GM12872 (cell line): ENCODE measurements at regions not wholly inside any gene's neighbourhood (a gene's known extent, or its start where the extent isn't known, plus 50 kb on each side); places are given as distances from the start of the nearest gene placed in this dataset.

ENCODE experiments used
- CTCF ChIP-seq: IDR thresholded peaks from 3 replicates; pipeline ENCODE4 v1.5.1; 2011; ENCODE audit warnings: low read depth, mild to moderate bottlenecking, low read length, moderate library complexity; ENCODE audit not compliant: insufficient read depth

- TF ChIP-seq CTCF, result no peak
These were observed 156.8 kb upstream of the GORAB start for GRCh38 chr1:170375082-170375723.

DNA sequence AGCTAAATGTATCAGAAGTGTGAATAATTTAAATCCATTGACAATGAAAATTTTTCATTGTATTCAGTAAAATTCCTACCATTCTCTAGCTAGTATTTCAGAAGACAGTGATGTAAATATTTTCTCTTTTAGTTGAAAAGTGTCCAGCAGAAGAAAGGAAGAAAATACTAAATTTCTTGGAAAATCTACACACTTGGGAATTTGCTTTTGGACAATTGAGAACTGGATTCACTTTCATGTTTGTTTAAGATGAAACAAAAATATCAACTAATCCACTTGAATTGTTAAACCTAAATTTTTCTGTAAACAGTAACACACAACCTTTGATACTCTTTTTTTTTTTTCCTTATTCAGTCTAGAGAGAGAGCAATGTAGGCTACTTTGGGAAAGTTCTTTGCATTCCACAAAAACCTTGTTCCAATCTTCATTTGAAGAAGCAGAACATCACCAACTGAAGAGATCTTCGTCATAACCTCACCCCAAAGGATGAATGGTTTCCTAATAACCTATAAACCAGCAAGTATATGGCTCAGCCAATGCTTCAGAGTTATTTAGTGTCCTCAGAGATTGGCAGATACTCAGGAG is 155.1 kb upstream of the GORAB start:
- no peak for TF ChIP-seq CTCF

DNA sequence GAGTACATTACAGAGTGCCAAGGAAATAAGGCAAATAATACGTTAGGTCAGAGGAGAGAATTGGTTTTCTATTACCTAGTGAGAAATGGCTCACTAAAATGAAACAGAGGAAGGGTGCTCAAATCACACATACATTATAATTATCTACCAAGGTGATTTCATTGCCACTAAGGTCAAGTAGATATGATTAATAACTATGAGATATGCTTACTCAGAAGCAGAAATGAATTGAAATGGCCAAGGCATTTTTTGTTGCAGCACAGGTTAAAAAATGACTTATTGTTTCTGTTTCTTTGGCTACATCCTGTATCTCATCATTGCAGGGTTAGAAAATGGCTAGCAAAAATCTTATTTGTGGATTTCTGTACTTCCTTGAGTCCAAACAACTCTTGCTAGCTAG is 154.5 kb upstream of the GORAB start:
- no peak for TF ChIP-seq CTCF

- no peak for TF ChIP-seq CTCF
These were observed 153.9 kb upstream of the GORAB start for GRCh38 chr1:170377896-170378634.

DNA sequence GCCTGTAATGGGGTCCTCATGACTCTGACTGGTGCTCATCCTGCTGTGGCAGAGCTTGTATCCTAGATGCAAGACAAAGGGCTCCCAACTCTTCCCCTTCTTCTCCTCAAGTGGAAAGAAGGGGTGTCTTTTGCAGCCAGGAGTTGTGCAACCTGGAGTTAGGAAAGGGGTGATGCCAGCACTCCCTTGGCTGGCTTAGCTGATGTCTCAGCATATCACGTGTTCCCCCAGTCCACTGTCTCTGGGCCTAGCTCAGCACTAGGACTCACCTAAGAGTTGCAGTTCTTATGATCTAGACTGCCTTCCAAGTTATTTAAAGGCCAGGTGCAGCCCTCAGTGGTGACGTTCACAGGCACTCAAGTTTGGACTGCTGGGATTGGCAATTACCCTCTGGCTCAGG is 146.2 kb upstream of the GORAB start:
- no peak for TF ChIP-seq CTCF

DNA sequence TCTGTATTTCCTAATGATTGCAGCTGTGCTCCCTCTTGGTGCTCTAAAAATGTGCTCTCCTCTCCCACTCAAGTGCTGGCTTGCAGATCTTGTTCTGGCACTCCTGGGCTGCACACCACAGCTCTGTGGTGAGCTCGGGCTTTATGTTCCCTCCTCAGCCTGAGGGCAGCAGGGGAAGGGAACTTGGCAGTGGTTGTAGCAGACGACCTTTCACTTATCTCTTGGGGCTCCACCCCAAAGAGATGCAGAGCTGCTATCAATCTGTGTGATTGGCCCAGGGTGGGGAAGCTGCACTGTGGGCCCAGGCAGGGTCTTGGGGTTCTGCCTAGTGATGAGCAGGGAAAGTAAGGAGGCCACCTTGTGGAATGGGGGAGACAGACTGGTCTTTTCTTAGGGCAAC is 143.5 kb upstream of the GORAB start:
- no peak for TF ChIP-seq CTCF

GRCh38 chr1:170395149-170395548 is 136.8 kb upstream of the GORAB start:
- TF ChIP-seq CTCF, result no peak
